GM23338 (cell line): ENCODE measurements at regions not wholly inside any gene's neighbourhood (a gene's known extent, or its start where the extent isn't known, plus 50 kb on each side); places are given as distances from the start of the nearest gene placed in this dataset.

ENCODE experiments used
- ATAC-seq: fragments of 200-7000 bp; cut with Tn5 transposase; 3 replicates; pipeline ENCODE4 v1.9.1; 2020
- DNase-seq: peaks from one replicate; pipeline ENCODE4 v3.0.0-alpha.2; 2015; ENCODE audit warnings: low spot score
- H2AFZ ChIP-seq: fragments of 200-600 bp; sonication (generic); 2 replicates; pipeline ENCODE4 v1.8.0; 2016; ENCODE audit warnings: antibody characterized with exemption, mild to moderate bottlenecking, moderate library complexity
- H3F3A ChIP-seq: fragments of 200-600 bp; sonication (generic); replicated peaks from 2 replicates; pipeline ENCODE4 v1.8.0; 2017; ENCODE audit warnings: antibody characterized with exemption, mixed run types, low read depth
- H3K27ac ChIP-seq: fragments of 200-600 bp; sonication (generic); 2 replicates; pipeline ENCODE4 v1.6.1; 2016; ENCODE audit warnings: low read depth
- H3K27me3 ChIP-seq: fragments of 200-600 bp; sonication (generic); 2 replicates; pipeline ENCODE4 v1.8.0; 2016; ENCODE audit warnings: mild to moderate bottlenecking, mixed run types, moderate library complexity; ENCODE audit not compliant: insufficient read depth
- H3K36me3 ChIP-seq: fragments of 200-600 bp; sonication (generic); 2 replicates; pipeline ENCODE4 v1.8.0; 2016; ENCODE audit warnings: mild to moderate bottlenecking; ENCODE audit not compliant: insufficient read depth
- H3K4me1 ChIP-seq: fragments of 200-600 bp; sonication (generic); 2 replicates; pipeline ENCODE4 v1.8.0; 2016; ENCODE audit warnings: mild to moderate bottlenecking, moderate library complexity; ENCODE audit not compliant: insufficient read depth
- H3K4me2 ChIP-seq: fragments of 200-600 bp; sonication (generic); 2 replicates; pipeline ENCODE4 v1.7.1; 2017; ENCODE audit warnings: mixed run types
- H3K4me3 ChIP-seq: fragments of 200-600 bp; sonication (generic); 2 replicates; pipeline ENCODE4 v1.6.1; 2016; ENCODE audit warnings: mixed run types
- H3K79me2 ChIP-seq: fragments of 200-600 bp; sonication (generic); replicated peaks from 2 replicates; pipeline ENCODE4 v1.8.0; 2017; ENCODE audit warnings: mild to moderate bottlenecking; ENCODE audit not compliant: insufficient read depth
- H3K9me2 ChIP-seq: fragments of 200-600 bp; sonication (generic); 2 replicates; pipeline ENCODE4 v1.8.0; 2017; ENCODE audit not compliant: insufficient read depth
- H4K20me1 ChIP-seq: fragments of 200-600 bp; sonication (generic); replicated peaks from 2 replicates; pipeline ENCODE4 v1.8.0; 2017; ENCODE audit warnings: mild to moderate bottlenecking; ENCODE audit not compliant: insufficient read depth
- H3K27ac Mint-ChIP-seq: 2 replicates; pipeline ENCODE4 v1.8.0; 2020; ENCODE audit warnings: inconsistent platforms, mild to moderate bottlenecking, moderate library complexity, mixed read lengths
- H3K27me3 Mint-ChIP-seq: 3 replicates; pipeline ENCODE4 v1.8.0; 2022; ENCODE audit warnings: low read depth, mild to moderate bottlenecking, moderate library complexity, mixed read lengths, inconsistent platforms; ENCODE audit not compliant: insufficient read depth, poor library complexity
- H3K36me3 Mint-ChIP-seq: 3 replicates; pipeline ENCODE4 v1.8.0; 2021; ENCODE audit warnings: low read depth, mild to moderate bottlenecking, inconsistent platforms, moderate library complexity, mixed read lengths
- H3K4me1 Mint-ChIP-seq: 3 replicates; pipeline ENCODE4 v1.8.0; 2020; ENCODE audit warnings: mild to moderate bottlenecking, inconsistent platforms, mixed read lengths
- H3K4me3 Mint-ChIP-seq: 3 replicates; pipeline ENCODE4 v1.8.0; 2021; ENCODE audit warnings: moderate library complexity, mild to moderate bottlenecking, inconsistent platforms, mixed read lengths
- H3K9me3 Mint-ChIP-seq: 3 replicates; pipeline ENCODE4 v1.8.0; 2020; ENCODE audit warnings: moderate library complexity, mild to moderate bottlenecking, inconsistent platforms, mixed read lengths
- CREB1 ChIP-seq: fragments of 250-450 bp; sonication (Bioruptor Pico); IDR thresholded peaks from 2 replicates; pipeline ENCODE4 v1.5.0; 2020; ENCODE audit warnings: low read depth, mild to moderate bottlenecking, moderate library complexity
- CTCF ChIP-seq, 2 experiments: fragments of 200-600 bp in 1 of 2; sonication (generic) in 1 of 2; conservative IDR thresholded peaks; 2 replicates each; pipeline versions ENCODE4 v1.5.1 to v1.6.1; 2016 to 2017; ENCODE audit warnings: antibody characterized with exemption in 2 of 2, low read depth in 2 of 2, mild to moderate bottlenecking in 2 of 2, moderate library complexity in 1 of 2
- ETS1 ChIP-seq: IDR thresholded peaks from 2 replicates; pipeline ENCODE4 v1.6.1; 2016; ENCODE audit warnings: antibody characterized with exemption
- EZH2 ChIP-seq: fragments of 200-600 bp; sonication (generic); IDR thresholded peaks from one replicate; pipeline ENCODE4 v1.8.0; 2017; ENCODE audit warnings: antibody characterized with exemption, mild to moderate bottlenecking, low read depth; ENCODE audit not compliant: unreplicated experiment
- EZH2phosphoT487 ChIP-seq: fragments of 200-600 bp; sonication (generic); IDR thresholded peaks from one replicate; pipeline ENCODE4 v1.8.1; 2018; ENCODE audit warnings: antibody characterized with exemption; ENCODE audit not compliant: unreplicated experiment
- JUNB ChIP-seq: IDR thresholded peaks from one replicate; pipeline ENCODE4 v1.6.1; 2016; ENCODE audit warnings: antibody characterized with exemption; ENCODE audit not compliant: unreplicated experiment
- NANOG ChIP-seq: IDR thresholded peaks from 2 replicates; pipeline ENCODE4 v1.6.1; 2016; ENCODE audit warnings: antibody characterized with exemption, borderline replicate concordance
- POLR2AphosphoS5 ChIP-seq: IDR thresholded peaks from 2 replicates; pipeline ENCODE4 v1.6.1; 2016; ENCODE audit warnings: antibody characterized with exemption, low read depth
- REST ChIP-seq: IDR thresholded peaks from one replicate; pipeline ENCODE4 v1.6.1; 2018; ENCODE audit warnings: antibody characterized with exemption; ENCODE audit not compliant: unreplicated experiment
- STAT1 ChIP-seq: IDR thresholded peaks from one replicate; pipeline ENCODE4 v1.6.1; 2016; ENCODE audit warnings: antibody characterized with exemption; ENCODE audit not compliant: unreplicated experiment
- ZNF114 ChIP-seq: fragments of 250-450 bp; sonication (Bioruptor Pico); IDR thresholded peaks from 2 replicates; pipeline ENCODE4 v1.5.0; 2020; ENCODE audit warnings: mild to moderate bottlenecking, moderate library complexity
- TF ChIP-seq, protein P1 (sequence below): fragments of 250-450 bp; sonication (Bioruptor Pico); IDR thresholded peaks from 2 replicates; pipeline ENCODE4 v1.5.0; 2020; ENCODE audit warnings: mild to moderate bottlenecking, moderate library complexity

DNA sequence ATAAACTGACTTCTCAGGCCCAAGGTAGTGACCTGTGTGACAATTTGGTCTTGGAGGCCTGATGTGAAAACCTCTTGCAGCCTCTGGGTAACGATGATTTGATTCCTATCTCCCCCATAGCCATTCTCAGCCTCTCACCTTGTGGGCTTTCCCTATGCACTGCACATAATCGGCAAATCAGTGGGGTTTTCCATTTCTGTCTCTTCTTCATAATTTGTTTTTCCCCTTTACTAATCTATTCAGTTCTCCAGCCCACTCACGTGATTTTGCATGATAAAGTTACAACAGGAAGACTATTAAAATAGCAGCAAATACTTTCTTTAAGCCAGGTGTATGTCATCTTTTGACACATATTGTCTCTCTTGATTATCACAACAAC is 893.7 kb downstream of the TFAP2A start (continued):
- TF ChIP-seq NANOG: no peak
- TF ChIP-seq EZH2phosphoT487: no peak
- TF ChIP-seq EZH2: no peak
- no peak for TF ChIP-seq CREB1 (CRISPR knock-in tag)

DNA sequence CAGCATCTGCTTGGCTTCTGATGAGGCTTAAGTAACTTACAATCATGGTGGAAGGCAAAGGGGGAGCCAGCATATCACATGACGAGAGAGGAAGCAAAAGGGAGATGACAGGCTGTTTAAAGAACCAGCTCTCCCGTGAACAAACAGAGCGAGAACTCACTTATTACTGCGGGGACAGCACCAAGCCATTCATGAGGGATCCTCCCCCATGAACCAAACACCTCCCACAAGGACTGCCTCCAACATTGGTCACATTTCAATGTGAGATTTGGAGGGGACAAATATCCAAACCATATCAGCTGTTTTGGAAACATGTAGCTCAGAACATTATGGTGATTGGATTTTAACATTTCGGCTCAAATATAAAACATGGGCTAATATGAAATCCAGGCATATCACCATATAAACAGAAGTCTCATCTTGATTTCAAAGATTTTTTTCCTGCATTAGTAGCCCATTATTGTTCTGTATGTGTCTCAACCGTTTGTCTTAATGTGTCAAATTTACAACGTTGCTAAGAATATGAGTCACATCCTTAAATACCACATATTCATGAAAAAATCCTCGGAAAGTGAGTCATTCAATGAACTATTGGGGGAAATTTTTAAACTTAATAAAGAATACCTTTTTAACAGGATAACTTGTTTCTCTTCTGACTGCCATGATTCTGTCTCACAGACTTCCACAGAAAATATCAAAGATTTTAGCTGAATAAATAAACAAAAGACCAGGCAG is 894.3 kb downstream of the TFAP2A start:
- peaks cover 11% of the 10 kb centered on the region for H3K4me1 Mint-ChIP-seq
- Histone ChIP-seq H3K4me2 (no peak overlapping the region), H3K9me2 (no peaks in the 10 kb centered on the region), H3K27me3 (no peaks in the 10 kb centered on the region), H4K20me1 (no peaks in the 10 kb centered on the region), H3K4me3 (no peak overlapping the region), H3K79me2 (no peaks in the 10 kb centered on the region), H3K4me1 (peaks cover 8% of the 10 kb centered on the region; the same call in 1 of the 2 replicates), H3K36me3 (no peaks in the 10 kb centered on the region), H3K27ac (no peak overlapping the region), H2AFZ (no peak overlapping the region), H3F3A (no peaks in the 10 kb centered on the region)
- peaks cover 1% of the 10 kb centered on the region for H3K27me3 Mint-ChIP-seq
- no peak overlapping the region for H3K4me3 Mint-ChIP-seq
- no peaks in the 10 kb centered on the region for H3K36me3 Mint-ChIP-seq
- ATAC-seq (no peak), DNase-seq (no peak)
- no peak overlapping the region for H3K27ac Mint-ChIP-seq
- H3K9me3 Mint-ChIP-seq: no peaks in the 10 kb centered on the region
- TF ChIP-seq EZH2 (no peak), ETS1 (no peak), JUNB (no peak), NANOG (no peak), REST (no peak), POLR2AphosphoS5 (no peak), EZH2phosphoT487 (no peak), CTCF (conservative IDR thresholded peaks at IDR 0.05; ENCODE audit: low read depth in 2 of 2) (no peak), ZNF114 (CRISPR knock-in tag) (no peak), STAT1 (no peak), CREB1 (CRISPR knock-in tag) (no peak)
- TF ChIP-seq, protein P1, sequence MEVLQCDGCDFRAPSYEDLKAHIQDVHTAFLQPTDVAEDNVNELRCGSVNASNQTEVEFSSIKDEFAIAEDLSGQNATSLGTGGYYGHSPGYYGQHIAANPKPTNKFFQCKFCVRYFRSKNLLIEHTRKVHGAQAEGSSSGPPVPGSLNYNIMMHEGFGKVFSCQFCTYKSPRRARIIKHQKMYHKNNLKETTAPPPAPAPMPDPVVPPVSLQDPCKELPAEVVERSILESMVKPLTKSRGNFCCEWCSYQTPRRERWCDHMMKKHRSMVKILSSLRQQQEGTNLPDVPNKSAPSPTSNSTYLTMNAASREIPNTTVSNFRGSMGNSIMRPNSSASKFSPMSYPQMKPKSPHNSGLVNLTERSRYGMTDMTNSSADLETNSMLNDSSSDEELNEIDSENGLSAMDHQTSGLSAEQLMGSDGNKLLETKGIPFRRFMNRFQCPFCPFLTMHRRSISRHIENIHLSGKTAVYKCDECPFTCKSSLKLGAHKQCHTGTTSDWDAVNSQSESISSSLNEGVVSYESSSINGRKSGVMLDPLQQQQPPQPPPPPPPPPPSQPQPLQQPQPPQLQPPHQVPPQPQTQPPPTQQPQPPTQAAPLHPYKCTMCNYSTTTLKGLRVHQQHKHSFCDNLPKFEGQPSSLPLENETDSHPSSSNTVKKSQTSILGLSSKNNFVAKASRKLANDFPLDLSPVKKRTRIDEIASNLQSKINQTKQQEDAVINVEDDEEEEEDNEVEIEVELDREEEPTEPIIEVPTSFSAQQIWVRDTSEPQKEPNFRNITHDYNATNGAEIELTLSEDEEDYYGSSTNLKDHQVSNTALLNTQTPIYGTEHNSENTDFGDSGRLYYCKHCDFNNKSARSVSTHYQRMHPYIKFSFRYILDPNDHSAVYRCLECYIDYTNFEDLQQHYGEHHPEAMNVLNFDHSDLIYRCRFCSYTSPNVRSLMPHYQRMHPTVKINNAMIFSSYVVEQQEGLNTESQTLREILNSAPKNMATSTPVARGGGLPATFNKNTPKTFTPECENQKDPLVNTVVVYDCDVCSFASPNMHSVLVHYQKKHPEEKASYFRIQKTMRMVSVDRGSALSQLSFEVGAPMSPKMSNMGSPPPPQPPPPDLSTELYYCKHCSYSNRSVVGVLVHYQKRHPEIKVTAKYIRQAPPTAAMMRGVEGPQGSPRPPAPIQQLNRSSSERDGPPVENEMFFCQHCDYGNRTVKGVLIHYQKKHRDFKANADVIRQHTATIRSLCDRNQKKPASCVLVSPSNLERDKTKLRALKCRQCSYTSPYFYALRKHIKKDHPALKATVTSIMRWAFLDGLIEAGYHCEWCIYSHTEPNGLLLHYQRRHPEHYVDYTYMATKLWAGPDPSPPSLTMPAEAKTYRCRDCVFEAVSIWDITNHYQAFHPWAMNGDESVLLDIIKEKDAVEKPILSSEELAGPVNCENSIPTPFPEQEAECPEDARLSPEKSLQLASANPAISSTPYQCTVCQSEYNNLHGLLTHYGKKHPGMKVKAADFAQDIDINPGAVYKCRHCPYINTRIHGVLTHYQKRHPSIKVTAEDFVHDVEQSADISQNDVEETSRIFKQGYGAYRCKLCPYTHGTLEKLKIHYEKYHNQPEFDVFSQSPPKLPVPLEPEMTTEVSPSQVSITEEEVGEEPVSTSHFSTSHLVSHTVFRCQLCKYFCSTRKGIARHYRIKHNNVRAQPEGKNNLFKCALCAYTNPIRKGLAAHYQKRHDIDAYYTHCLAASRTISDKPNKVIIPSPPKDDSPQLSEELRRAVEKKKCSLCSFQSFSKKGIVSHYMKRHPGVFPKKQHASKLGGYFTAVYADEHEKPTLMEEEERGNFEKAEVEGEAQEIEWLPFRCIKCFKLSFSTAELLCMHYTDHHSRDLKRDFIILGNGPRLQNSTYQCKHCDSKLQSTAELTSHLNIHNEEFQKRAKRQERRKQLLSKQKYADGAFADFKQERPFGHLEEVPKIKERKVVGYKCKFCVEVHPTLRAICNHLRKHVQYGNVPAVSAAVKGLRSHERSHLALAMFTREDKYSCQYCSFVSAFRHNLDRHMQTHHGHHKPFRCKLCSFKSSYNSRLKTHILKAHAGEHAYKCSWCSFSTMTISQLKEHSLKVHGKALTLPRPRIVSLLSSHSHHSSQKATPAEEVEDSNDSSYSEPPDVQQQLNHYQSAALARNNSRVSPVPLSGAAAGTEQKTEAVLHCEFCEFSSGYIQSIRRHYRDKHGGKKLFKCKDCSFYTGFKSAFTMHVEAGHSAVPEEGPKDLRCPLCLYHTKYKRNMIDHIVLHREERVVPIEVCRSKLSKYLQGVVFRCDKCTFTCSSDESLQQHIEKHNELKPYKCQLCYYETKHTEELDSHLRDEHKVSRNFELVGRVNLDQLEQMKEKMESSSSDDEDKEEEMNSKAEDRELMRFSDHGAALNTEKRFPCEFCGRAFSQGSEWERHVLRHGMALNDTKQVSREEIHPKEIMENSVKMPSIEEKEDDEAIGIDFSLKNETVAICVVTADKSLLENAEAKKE (CRISPR knock-in tag): no peak
